T-cell (primary cell): ENCODE measurements at regions not wholly inside any gene's neighbourhood (a gene's known extent, or its start where the extent isn't known, plus 50 kb on each side); places are given as distances from the start of the nearest gene placed in this dataset.

Experiments used
- ATAC-seq, 4 experiments: fragments of 200-7000 bp in 3 of 4; fragments of 150-1000 bp in 1 of 4; cut with Tn5 transposase; replicated peaks in 1 of 4; 1 replicate in 3 of 4; 2 replicates in 1 of 4; pipeline ENCODE4 v1.10.0; 2021; ENCODE audit warnings: moderate library complexity in 3 of 4, mild to moderate bottlenecking in 2 of 4, moderate number of reproducible peaks in 1 of 4
- CTCF ChIA-PET, 2 donors: fragments of 300-600 bp; sonication (Branson Sonifier 250); formaldehyde crosslinking; loops; one replicate each; lab custom pipeline; 2022; ENCODE audit warnings: antibody characterized with exemption in 2 of 2; lab: Charles Lee
- POLR2A ChIA-PET, 2 donors: fragments of 300-600 bp; sonication (Branson Sonifier 250); formaldehyde crosslinking; loops; one replicate each; lab custom pipeline; 2022; ENCODE audit warnings: antibody characterized with exemption in 2 of 2; lab: Charles Lee
- DNase-seq, 35 experiments: peaks; one replicate each; pipeline versions ENCODE4 v3.0.0 to v3.0.0-alpha.2; 2013 to 2023
- H3K27ac ChIP-seq: one replicate; pipeline ENCODE4 v1.5.1; 2013; ENCODE audit warnings: low read length
- H3K27me3 ChIP-seq, 2 experiments: replicated peaks in 1 of 2; 1 replicate in 1 of 2; 2 replicates in 1 of 2; pipeline versions ENCODE4 v1.6.1 to v1.7.0; 2013; ENCODE audit warnings: low read length in 1 of 2, mixed read lengths in 1 of 2; ENCODE audit not compliant: control insufficient read depth in 2 of 2, insufficient read depth in 2 of 2; ENCODE audit errors: extremely low read depth in 1 of 2
- H3K36me3 ChIP-seq, 2 donors: 1 replicate in 1 of 2; 2 replicates in 1 of 2; pipeline versions ENCODE4 v1.6.1 to v1.7.0; 2013; ENCODE audit warnings: low read length in 1 of 2; ENCODE audit not compliant: control insufficient read depth in 2 of 2, insufficient read depth in 1 of 2; ENCODE audit errors: extremely low read depth in 1 of 2
- H3K4me1 ChIP-seq, 2 experiments: 1 replicate in 1 of 2; 2 replicates in 1 of 2; pipeline versions ENCODE4 v1.6.1 to v1.7.0; 2013; ENCODE audit warnings: low read length in 2 of 2, mixed read lengths in 1 of 2; ENCODE audit not compliant: insufficient read depth in 2 of 2, control insufficient read depth in 1 of 2; ENCODE audit errors: extremely low read depth in 1 of 2
- H3K4me3 ChIP-seq, 2 donors: 1 replicate in 1 of 2; 2 replicates in 1 of 2; pipeline versions ENCODE4 v1.5.1 to v1.7.0; 2013; ENCODE audit warnings: mild to moderate bottlenecking in 2 of 2, low read length in 1 of 2, moderate library complexity in 1 of 2; ENCODE audit not compliant: control insufficient read depth in 1 of 2; ENCODE audit errors: extremely low read depth in 1 of 2
- H3K9me3 ChIP-seq: 2 replicates; pipeline ENCODE4 v1.7.0; 2013
- H3K27ac Mint-ChIP-seq, 2 donors: one replicate each; pipeline ENCODE4 v1.8.0; 2020 to 2021; ENCODE audit warnings: mild to moderate bottlenecking in 2 of 2, mixed read lengths in 2 of 2
- H3K27me3 Mint-ChIP-seq, 2 donors: one replicate each; pipeline ENCODE4 v1.8.0; 2021 to 2022; ENCODE audit warnings: mixed read lengths in 2 of 2
- H3K36me3 Mint-ChIP-seq: one replicate; pipeline ENCODE4 v1.8.0; 2021; ENCODE audit warnings: mixed read lengths
- H3K4me1 Mint-ChIP-seq, 3 donors: one replicate each; pipeline ENCODE4 v1.8.0; 2020 to 2022; ENCODE audit warnings: mixed read lengths in 3 of 3, mild to moderate bottlenecking in 1 of 3
- H3K4me3 Mint-ChIP-seq, 3 donors: one replicate each; pipeline ENCODE4 v1.8.0; 2020 to 2022; ENCODE audit warnings: mild to moderate bottlenecking in 3 of 3, mixed read lengths in 3 of 3, moderate library complexity in 3 of 3
- H3K9me3 Mint-ChIP-seq, 3 donors: one replicate each; pipeline ENCODE4 v1.8.0; 2020 to 2022; ENCODE audit warnings: mixed read lengths in 3 of 3
- WGBS: methylation state at CpG from one replicate; pipeline ENCODE4 v1.1.5; 2013; ENCODE audit warnings: missing lambda C conversion rate; ENCODE audit not compliant: insufficient coverage; 5-methylcytosine and 5-hydroxymethylcytosine counted together

- ChIA-PET CTCF (no interaction called here), POLR2A (no interaction called here)
- 46% methylated on average over 3 of the region's 7 CpGs for WGBS
- H3K9me3 ChIP-seq = no peaks in the 10 kb centered on the region
- Mint-ChIP-seq H3K36me3 (no peaks in the 10 kb centered on the region), H3K9me3 (no peaks in the 10 kb centered on the region), H3K27ac (no peak overlapping the region), H3K4me1 (no peaks in the 10 kb centered on the region), H3K4me3 (no peak overlapping the region), H3K27me3 (peaks cover 0 to 1% of the 10 kb centered on the region in 2 donors)
- no peaks in the 10 kb centered on the region for H3K4me1 ChIP-seq
- H3K27ac ChIP-seq = no peak overlapping the region
- ATAC-seq = no peak
- no peak for DNase-seq
- no peaks in the 10 kb centered on the region for H3K27me3 ChIP-seq
- H3K4me3 ChIP-seq = no peak overlapping the region
- no peaks in the 10 kb centered on the region for H3K36me3 ChIP-seq
These were observed 73.5 kb upstream of the EMCN start for GRCh38 chr4:100591161-100591876.

- WGBS = 80% methylated on average over 1 of the region's 1 CpG
- no peak overlapping the region for H3K27ac ChIP-seq
- no peak for ATAC-seq
- no peak overlapping the region for H3K4me3 ChIP-seq
- H3K4me3 Mint-ChIP-seq = no peak overlapping the region
- H3K4me1 ChIP-seq = no peaks in the 10 kb centered on the region
- CTCF ChIA-PET = no interaction called here
- H3K4me1 Mint-ChIP-seq = no peaks in the 10 kb centered on the region
- H3K27me3 ChIP-seq = no peaks in the 10 kb centered on the region
- H3K27me3 Mint-ChIP-seq = peaks cover 1 to 3% of the 10 kb centered on the region in 2 donors
- no peaks in the 10 kb centered on the region for H3K9me3 ChIP-seq
- no peaks in the 10 kb centered on the region for H3K9me3 Mint-ChIP-seq
- DNase-seq = no peak
- no peak overlapping the region for H3K27ac Mint-ChIP-seq
- POLR2A ChIA-PET = no interaction called here
- no peaks in the 10 kb centered on the region for H3K36me3 ChIP-seq
- no peaks in the 10 kb centered on the region for H3K36me3 Mint-ChIP-seq
These were observed 72.5 kb upstream of the EMCN start for GRCh38 chr4:100590325-100590724.

- no peaks in the 10 kb centered on the region for H3K9me3 Mint-ChIP-seq
- H3K4me1 Mint-ChIP-seq = no peaks in the 10 kb centered on the region
- Histone ChIP-seq H3K27me3 (no peaks in the 10 kb centered on the region), H3K9me3 (no peaks in the 10 kb centered on the region), H3K4me1 (no peaks in the 10 kb centered on the region), H3K4me3 (no peak overlapping the region), H3K27ac (no peak overlapping the region), H3K36me3 (no peaks in the 10 kb centered on the region)
- H3K27ac Mint-ChIP-seq = no peak overlapping the region
- POLR2A ChIA-PET = no interaction called here
- ATAC-seq (no peak), DNase-seq (no peak)
- no CpG with 5 or more reads among the region's 3 CpGs for WGBS
- no peak overlapping the region for H3K4me3 Mint-ChIP-seq
- peaks cover 1 to 10% of the 10 kb centered on the region in 2 donors for H3K27me3 Mint-ChIP-seq
- no peaks in the 10 kb centered on the region for H3K36me3 Mint-ChIP-seq
- CTCF ChIA-PET = no interaction called here
These were observed 70.3 kb upstream of the EMCN start for GRCh38 chr4:100588076-100588475.

GRCh38 chr4:100582146-100582545 is 64.3 kb upstream of the EMCN start:
- no peaks in the 10 kb centered on the region for H3K36me3 Mint-ChIP-seq
- H3K4me3 Mint-ChIP-seq = no peak overlapping the region
- Histone ChIP-seq H3K27me3 (no peaks in the 10 kb centered on the region), H3K9me3 (no peaks in the 10 kb centered on the region), H3K36me3 (no peaks in the 10 kb centered on the region), H3K4me3 (no peak overlapping the region), H3K4me1 (no peaks in the 10 kb centered on the region), H3K27ac (no peak overlapping the region)
- no peak for DNase-seq
- ChIA-PET CTCF (no interaction called here), POLR2A (no interaction called here)
- WGBS = no CpG with 5 or more reads among the region's 2 CpGs
- H3K9me3 Mint-ChIP-seq = no peaks in the 10 kb centered on the region
- no peaks in the 10 kb centered on the region for H3K4me1 Mint-ChIP-seq
- no peak overlapping the region for H3K27ac Mint-ChIP-seq
- peaks cover 3 to 10% of the 10 kb centered on the region in 2 donors for H3K27me3 Mint-ChIP-seq
- ATAC-seq = no peak

GRCh38 chr4:100581337-100581736 is 63.5 kb upstream of the EMCN start:
- no peak overlapping the region for H3K27ac Mint-ChIP-seq
- Histone ChIP-seq H3K4me3 (no peak overlapping the region), H3K27me3 (no peaks in the 10 kb centered on the region), H3K9me3 (no peaks in the 10 kb centered on the region), H3K4me1 (no peaks in the 10 kb centered on the region), H3K27ac (no peak overlapping the region), H3K36me3 (no peaks in the 10 kb centered on the region)
- ChIA-PET CTCF (no interaction called here), POLR2A (no interaction called here)
- peaks cover 3 to 10% of the 10 kb centered on the region in 2 donors for H3K27me3 Mint-ChIP-seq
- DNase-seq (no peak), ATAC-seq (no peak)
- H3K9me3 Mint-ChIP-seq = peaks cover 0 to 2% (median 0%) of the 10 kb centered on the region in 3 donors
- no peaks in the 10 kb centered on the region for H3K4me1 Mint-ChIP-seq
- H3K36me3 Mint-ChIP-seq = no peaks in the 10 kb centered on the region
- WGBS = no CpG with 5 or more reads among the region's 2 CpGs
- no peak overlapping the region for H3K4me3 Mint-ChIP-seq

- Histone ChIP-seq H3K36me3 (no peaks in the 10 kb centered on the region), H3K4me1 (no peaks in the 10 kb centered on the region), H3K27me3 (no peaks in the 10 kb centered on the region), H3K9me3 (no peaks in the 10 kb centered on the region), H3K27ac (no peak overlapping the region), H3K4me3 (no peak overlapping the region)
- DNase-seq (no peak), ATAC-seq (no peak)
- 85% methylated on average over 2 of the region's 3 CpGs for WGBS
- no peaks in the 10 kb centered on the region for H3K27me3 Mint-ChIP-seq
- no peak overlapping the region for H3K4me3 Mint-ChIP-seq
- peaks cover 0 to 3% (median 0%) of the 10 kb centered on the region in 3 donors for H3K9me3 Mint-ChIP-seq
- H3K27ac Mint-ChIP-seq = no peak overlapping the region
- no peaks in the 10 kb centered on the region for H3K36me3 Mint-ChIP-seq
- no peaks in the 10 kb centered on the region for H3K4me1 Mint-ChIP-seq
- CTCF ChIA-PET = no interaction called here
- POLR2A ChIA-PET = no interaction called here
These were observed 58.7 kb upstream of the EMCN start for GRCh38 chr4:100576570-100576969.
